NCI-H226 (cell line): ENCODE measurements at regions not wholly inside any gene's neighbourhood (a gene's known extent, or its start where the extent isn't known, plus 50 kb on each side); places are given as distances from the start of the nearest gene placed in this dataset.
A peak's percentile ranks its signal among the peaks of the same experiment; 100 is the strongest.
"Not testable (repeated sequence)": the region's sequence is repeated elsewhere in the genome, so short reads cannot be mapped to it uniquely, and the experiment has no call there.

Experiments used
- DNase-seq: peaks from one replicate; pipeline ENCODE4 v3.0.0-alpha.2; 2015

DNA sequence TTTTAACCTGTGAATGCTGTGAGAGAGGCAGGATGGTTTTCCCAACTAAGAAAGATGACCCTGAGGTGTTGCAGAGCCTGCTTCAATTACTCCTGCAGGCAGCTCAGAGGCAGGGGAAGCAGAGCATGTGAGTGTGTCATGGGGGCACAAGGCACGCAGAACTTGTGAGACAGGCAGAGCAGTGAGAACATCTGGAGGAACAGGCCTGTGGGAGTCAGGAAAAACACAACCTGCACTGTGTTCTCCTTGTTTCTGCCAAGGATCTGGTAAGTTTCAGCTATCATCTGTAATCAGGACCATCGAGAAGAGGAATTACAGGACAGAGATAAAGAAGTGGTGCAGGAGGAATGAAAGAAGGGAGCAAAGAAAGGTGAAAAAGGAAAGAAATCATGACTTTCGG, 741.8 kb upstream of the INTU start:
- no peak for DNase-seq

DNA sequence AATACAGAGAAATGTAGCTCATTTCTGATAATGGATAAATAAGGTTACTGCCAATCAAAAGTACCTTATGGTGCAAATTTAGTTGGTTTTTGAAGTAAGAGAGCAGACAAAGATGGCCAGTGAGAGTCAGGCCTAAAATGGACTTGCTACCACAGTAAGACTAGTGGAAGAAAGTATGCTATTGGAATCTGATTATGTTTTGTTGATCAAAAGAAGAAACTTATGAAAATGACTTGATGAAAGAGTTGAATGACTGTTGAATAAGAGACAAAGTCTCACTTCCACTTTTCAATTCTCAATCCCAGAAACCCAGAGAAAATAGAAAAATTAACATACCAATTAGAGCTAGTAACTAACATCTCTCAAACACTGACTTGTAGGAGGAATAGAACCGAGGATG, 737.8 kb upstream of the INTU start:
- DNase-seq, result no peak

DNA sequence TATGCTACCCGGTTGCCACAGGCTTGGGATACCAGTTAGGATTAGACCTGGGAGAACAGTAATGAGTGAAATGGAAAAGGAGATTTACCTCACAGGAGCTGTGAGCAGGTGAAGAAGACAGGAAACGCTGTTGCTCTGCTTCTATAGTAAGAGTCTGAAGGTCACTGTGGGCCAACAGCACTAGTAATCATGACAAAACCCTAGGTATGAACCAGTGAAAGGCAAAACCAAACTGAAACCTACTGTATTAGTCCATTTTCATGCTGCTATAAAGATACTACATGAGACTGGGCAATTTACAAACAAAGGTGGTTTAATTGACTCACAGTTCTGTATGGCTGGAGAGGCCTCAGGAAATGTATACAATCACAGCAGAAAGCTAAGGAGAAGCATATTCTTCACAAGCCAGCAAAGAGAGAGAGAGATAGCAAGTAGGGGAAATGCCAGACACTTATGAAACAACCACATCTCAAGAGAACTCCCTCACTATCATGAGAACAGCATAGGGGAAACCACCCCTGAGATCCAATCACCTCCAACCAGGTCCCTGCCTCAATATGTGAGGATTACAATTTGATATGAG, 736.7 kb upstream of the INTU start:
- no peak for DNase-seq

DNA sequence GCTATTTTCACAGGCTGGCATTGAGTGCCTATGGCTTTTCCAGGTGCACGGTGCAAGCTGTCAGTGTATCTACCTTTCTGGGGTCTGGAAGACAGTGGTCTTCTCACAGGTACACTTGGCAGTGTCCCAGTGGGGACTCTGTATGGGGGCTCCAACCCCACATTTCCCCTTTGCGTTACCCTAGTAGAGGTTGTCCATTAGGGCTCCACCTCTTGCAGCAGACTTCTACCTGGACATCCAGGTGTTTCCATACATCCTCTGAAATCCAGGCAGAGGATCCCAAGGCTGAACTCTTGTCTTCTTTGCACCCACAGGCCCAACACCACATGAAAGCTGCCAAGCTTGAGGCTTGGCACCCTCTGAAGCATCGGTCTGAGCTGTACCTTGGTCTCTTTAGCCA, 735.7 kb upstream of the INTU start:
- no peak for DNase-seq

DNA sequence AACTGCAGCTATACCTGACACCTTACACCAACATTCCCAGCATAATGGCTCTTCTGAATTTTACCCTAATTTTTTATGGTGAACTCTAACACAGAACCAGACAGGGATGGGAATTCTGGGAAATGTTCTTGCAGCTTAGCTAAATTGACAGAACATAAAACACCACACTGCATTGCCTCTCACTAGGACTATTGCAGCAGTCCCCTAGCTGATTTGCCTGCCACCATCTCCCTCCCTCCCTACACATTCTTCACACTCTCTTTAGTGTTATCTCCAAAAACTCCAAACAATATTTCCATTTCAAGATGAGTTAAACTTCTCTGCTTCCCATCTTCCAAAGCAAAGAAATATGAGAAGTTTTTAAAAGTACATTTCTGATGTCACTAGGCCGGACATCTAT, 733.9 kb upstream of the INTU start:
- no peak for DNase-seq

DNA sequence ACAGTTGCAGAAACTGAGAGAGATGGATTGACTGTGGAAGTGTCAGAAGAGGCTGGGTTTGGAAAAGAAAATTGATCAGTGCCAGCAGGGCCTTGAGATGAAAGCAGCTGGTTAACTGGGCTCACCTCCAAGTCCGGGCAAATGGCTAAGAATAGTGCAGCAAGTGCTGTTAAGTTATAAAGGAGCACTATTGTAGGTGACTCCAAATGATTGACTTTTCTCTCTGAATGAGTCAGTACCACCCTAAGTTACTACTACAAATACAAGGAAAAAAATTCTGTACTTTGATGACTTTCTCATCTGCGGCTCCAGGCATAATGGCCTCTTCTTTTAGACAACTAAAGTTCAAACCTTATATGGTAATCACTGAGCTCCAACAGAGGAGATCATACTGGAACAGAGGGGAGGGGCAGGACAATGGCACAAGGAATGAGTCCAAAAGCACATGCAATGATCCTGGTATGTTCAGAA, 733.4 kb upstream of the INTU start:
- DNase-seq, result peak; percentile 3

DNA sequence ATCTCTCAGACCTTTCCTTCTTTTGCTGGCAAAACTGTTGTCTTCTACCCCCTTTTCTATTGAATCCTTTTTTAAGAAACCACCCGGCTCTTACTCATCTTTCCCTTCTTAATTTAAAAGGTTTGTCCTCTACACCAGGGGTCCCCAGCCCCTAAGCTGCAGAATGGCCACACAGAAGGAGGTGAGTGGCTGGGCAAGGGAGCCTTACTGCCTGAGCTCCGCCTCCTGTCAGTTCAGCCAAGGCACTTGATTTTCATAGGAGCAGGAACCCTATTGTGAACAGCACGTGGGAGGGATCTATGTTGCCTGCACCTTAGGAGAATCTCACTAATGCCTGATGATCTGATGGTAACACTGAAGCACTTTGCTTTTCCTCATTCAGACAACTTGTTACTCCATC, 726.3 kb upstream of the INTU start:
- DNase-seq, result no peak

DNA sequence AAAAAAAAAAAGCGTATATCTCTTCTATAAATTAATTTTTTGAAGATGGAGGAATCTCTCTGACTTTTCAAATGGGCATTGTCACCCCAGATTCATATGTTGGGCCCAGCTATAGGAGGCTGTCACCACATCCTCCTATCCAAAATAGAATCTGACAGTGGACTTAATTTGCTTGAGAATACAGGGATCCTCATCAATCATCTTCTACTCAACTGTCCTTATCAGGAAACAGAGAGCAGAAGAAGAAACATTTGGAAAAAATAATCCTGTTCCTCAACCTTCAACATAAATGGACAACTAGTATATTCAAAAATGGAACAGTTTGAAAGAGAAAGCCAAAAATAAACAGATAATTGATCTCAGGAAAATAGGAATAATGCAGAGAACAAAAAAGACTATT, 725.4 kb upstream of the INTU start:
- DNase-seq, result no peak

DNA sequence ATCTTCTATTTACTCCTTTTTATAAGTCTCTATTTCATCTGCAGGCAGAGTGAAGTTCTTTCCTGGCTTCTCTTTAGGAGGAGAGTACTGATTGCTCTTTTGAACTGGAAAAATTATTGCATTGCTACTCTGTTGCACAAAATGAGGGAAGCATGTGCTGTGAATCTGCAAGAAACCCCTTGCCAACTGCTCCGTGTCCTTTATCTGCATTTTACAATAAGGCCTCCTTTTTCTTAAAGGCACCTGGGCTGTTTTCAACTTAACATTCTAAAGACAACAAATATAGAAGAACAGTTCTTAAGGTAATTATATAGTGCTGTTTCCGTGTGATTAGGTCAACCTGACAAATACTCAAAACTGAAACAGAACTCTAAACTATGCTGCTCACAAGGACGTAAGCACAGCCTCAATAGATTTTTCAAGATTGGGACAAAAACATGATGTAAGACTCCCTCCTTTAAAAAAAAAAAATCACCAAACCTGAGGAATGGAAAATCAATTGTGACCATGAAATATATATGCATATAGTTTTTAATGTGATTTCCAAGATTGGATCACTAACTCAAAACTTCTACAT, 716.6 kb upstream of the INTU start:
- DNase-seq, result no peak

DNA sequence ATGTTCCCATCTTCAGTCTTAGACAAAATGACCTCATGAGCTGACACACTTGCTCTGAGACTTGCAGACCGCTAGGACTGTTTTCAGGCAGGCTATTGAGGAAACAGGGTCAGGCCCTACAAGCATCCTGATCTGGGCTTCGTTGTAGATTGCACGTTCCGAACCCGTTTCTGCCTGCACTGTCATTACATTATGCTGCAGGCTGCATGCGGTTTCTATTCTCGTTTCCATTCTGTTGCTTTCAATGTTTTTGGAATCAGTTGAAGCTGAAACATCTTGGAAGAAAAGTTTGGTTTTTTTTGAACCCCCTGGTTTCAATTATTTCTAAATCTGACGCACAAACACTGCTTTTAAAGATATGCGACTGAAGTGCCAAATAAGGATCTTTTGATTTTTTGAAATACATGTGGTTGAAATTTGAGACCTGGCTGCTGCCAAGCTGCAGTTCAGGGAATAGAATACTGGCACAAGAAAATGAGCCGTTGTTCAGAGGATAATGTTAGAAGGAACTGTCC, 716.1 kb upstream of the INTU start:
- DNase-seq, result no peak

DNA sequence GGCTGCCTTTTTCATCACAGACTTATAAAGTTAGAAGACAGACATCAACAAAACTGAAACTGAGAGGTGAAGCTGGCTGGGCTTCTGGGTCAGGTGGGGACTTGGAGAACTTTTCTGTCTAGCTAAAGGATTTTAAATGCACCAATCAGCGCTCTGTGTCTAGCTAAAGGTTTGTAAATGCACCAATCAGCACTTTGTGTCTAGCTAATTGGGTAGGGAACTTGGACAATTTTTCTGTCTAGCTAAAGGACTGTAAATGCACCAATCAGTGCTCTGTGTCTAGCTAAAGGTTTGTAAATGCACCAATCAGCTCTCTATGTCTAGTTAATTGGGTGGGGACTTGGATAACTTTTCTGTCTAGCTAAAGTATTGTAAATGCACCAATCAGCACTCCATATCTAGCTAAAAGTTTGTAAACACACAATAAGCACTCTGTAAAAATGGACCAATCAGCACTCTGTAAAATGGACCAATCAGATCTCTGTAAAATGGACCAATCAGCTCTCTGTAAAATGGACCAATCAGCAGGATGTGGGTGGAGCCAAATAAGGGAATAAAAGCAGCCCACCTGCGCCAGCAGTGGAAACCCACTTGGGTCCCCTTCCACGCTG, 710.3 kb upstream of the INTU start:
- DNase-seq, result not testable (repeated sequence)

DNA sequence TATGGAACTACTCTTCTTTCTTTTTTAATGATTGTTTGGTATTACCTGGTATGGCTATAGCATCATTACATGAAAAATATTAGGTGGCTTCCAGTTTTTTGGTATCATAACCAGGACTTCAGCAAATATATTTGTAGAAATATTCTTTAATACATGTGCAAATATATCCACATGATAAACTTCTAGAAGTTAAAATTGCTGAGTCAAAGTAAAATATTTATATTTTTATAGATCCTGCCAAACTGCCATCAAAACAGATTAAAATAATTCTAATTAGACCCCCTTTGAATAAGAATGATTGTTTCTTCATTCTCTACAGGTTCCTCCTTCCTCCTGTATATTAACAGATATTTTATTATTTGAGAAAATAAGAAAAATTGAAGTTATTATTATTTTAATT, 708.5 kb upstream of the INTU start:
- DNase-seq, result no peak

DNA sequence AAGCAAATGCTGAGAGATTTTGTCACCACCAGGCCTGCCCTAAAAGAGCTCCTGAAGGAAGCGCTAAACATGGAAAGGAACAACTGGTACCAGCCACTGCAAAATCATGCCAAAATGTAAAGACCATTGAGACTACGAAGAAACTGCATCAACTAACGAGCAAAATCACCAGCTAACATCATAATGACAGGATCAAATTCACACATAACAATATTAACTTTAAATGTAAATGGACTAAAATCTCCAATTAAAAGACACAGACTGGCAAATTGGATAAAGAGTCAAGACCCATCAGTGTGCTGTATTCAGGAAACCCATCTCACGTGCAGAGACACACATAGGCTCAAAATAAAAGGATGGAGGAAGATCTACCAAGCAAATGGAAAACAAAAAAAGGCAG, 702.7 kb upstream of the INTU start:
- not testable (repeated sequence) for DNase-seq

DNA sequence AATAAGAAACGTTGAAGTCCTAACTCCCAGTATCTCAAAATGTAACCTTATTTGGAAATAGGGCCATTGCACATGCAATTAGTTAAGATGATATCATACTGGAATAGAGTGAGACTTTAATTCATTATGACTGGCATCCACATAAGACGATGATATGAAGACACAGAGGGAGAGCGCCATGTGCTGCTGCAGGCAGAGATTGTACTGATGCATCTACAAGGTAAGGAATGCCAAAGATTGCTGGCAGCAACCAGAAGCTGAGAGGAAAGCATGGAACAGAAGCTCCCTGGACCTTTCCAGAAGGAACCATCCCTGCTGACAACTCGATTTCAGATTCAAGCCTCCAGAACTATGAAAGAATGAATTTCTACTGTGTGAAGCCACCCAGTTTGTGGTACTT, 697.0 kb upstream of the INTU start:
- no peak for DNase-seq

DNA sequence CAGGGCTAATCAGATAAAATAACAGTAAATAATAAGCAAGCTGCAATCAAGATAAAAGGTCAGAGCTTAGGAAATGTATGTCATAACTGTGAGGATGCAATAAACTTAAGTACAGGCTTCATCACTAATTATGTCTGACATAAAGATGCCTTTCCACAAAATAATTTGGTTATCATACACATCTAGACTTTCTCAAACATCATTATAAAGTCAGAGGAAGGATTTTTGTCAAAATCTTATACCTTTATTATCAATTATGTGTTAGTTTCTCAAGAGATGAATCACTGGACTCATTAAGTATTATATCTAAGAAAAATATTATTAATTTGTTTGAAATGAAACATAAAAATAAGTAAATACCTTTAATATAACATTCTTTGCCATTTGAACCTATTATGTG, 695.4 kb upstream of the INTU start:
- DNase-seq, result no peak

DNA sequence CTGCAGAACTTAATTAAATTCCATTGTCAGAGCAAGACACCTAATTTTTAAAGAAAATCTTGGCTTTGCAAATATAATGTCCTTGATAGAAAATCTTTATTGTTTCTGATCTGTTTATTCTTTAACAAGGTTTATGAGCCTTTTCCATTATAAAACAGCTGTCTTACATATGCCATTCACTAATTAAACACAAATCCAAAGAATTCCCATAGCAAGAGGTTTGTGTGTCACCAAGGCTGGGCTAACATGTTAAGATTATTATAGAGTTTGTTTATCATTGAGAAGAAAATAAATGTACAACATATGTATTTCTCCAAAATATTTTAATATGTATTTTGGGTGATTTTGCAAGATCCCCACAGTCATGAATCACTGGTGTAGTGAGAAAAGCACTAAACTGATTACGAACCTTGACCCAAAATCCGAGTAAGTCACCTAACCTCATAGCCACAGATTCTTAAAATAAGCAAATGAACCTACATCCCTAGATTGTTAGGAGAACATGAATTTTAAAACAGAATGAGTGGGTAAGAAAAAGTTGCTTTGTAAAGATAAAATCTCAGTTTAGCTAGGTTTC, 694.8 kb upstream of the INTU start:
- DNase-seq, result no peak

DNA sequence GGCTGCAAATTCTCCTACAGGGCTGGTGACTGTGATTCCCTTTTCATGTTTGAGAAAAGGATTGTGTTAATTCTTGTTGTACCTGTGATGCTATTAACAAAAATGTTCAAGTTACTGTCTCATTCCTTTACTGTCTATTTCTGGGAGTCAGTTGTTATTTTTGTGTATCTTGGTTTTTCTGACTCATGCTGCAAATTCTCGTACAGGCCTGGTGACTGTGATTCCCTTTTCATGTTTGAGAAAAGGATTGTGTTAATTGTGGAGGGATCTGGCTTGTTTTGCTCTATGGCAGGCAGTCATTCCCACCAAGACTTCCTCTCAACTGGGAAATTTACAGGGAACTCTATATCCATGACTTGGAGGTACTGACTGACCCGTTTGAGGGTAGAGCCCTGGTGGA, 693.4 kb upstream of the INTU start:
- peak; percentile 49 for DNase-seq

DNA sequence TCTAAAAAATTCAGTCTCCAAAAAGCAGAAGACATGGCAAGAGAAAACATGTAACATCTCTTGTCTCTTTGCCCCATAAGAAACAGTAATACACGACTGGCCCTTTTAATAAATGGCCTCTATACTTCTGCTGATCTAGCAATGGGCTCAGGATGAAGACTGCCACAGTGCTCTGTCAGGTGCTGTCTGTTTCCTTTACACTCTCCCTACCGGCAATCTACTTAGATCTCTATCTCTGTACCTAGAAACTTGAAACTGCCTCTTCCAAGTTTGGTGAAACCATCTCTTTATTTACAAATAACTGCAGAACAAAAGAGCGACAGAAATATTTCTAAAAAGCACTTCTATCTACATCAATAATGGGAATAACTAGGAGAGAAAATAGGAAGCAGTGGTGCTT, 685.2 kb upstream of the INTU start:
- DNase-seq, result no peak

DNA sequence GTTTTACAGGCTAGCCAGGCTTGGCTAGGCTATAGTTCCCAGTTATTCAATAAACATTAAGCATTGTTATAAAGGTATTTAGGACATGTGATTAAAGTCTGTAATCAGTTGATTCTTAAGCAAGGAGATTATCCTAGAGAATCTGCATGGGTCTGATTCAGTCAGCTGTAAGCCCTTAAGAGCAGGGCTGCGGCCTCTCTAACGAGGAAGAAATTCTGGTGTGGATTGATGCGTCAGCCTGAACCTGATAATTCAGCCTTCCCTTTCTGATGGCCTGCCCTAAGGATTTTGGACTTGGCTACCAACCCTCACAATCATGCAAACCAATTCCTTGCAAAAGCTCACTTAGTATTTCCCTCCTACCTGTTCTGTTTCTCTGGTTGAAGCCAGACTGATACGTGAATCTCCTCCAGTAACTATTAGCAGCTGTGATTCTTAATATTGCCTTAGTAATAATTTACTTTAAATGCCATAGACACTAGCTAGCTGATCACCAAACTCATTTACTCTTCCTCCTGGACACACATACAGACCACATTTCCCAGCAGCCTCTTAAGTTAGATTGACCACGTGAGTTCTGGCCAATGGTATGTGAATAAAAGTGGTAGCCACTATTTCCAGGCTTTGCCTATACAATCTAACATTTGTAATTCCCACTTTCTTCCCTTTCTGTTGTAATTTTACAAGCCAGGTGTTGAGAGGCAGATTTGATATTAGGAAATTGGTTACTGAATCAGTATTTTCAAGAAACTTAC, 678.0 kb upstream of the INTU start:
- DNase-seq, result no peak

DNA sequence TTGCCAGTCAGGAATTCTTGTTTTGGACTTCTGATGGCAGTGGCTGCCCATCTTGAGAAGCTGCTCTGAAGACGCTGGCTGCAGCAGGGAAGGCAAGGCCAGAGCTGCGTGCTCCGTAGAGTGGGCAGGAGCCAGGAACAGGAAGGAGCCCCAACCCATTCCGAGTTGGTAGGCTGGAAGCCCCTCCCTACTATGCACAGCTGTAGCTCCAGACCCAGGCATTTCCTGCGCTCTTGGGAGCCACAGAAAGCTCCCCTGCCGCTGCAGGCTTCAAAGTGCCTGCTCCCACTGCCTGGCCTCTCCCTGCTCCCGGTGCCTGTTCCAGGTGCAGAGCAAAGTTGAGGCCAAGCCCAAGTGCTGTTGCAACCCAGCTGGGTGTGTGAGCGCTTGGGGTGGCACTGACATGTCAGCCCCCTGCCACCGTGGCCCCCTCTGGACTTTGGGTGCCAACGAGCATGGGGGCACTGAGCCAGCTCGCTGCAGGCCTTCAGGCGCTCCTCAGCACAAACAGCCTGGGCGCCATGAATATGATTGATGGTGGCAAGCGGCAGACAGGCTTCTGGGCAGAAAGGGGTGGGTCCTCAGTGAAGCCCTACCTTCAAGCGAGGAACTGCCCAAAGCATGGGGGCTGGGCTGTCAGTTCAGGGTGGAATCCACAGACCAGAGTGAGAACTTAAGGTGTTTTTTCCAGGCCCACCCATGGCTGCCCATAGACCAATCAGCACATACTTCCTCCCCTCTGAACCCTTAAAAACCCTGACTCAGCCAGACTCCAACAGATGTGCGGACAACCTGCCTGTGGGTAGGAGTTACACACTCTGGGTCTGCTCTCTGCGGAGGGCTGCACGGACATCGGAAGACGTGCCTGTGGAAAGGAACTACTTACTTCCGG, 677.2 kb upstream of the INTU start:
- no peak for DNase-seq

DNA sequence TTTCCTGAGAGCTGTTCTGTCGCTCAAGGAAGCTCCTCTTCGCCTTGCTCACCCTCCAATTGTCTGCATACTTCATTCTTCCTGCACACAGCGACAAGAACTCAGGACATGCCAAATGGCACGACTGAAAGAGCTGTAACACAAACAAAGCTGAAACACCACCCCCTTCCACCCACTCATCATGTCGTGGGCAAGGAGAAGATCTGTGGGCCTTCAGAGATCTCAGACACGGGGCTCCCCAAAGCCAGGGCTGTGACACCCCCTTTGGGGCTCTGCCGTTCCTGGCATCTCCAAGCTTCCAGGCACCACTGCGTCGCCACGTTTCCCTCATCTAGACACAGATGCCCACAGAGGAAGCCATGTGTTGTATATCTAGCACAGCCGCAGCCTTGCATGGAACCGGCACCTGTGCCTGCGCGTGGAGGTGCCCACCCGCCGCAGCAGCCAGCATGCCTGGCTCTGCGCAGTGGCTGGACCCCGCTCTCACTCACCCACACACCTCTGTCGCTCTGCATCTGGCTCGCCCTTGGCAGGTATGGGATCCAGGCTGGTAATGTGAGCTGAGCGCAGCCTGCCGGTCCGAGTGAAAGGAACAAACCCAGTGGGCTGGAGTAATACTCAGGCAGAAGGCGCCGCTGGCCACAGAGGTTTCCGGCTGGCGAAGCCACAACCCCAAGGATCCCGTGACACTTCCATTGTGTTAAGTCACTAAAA, 676.4 kb upstream of the INTU start:
- DNase-seq, result no peak

DNA sequence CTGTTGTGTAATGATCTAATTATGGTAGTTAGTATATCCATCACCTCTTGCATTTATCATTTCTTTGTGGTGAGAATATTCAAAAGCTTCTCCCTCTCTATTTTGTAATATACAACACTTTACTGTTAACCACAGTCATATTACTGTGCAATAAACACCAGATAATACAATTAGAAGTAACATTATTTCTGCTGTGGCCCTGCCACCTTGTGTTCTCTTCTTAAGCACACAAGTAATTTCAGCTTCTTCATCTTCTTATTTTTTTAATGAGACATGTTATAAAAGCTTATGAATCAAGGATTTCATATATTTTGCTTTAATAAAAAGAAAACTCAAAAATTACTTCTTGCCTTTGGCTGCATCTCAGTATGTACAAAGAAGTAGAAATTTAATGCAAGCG, 675.2 kb upstream of the INTU start:
- no peak for DNase-seq
